ENCODE measurements at regions not wholly inside any gene's neighbourhood (a gene's known extent, or its start where the extent isn't known, plus 50 kb on each side); places are given as distances from the start of the nearest gene placed in this dataset.

DNA sequence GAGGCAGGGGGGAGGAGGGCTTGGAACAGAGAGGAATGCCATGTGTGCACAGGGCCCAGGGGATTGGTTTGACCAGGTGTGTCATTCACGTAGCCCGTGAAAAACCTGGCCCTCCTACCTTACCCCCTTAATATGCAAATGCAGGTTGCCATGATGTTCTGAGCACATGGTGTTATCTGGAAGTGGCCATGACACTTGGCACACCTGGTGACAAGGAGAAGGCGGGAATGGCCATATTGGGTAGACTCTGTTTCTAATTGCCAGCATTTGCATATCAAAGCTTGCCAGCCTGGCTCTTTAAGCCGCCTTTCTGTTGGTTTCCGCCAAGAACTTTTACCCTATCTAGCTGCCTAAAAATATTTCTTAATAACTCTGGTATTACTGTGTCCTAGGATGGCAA is 202.1 kb upstream of the DPH6 start:
- Mint-ChIP-seq H3K9me3 (no peaks in the 10 kb centered on the region), H3K36me3 (no peaks in the 10 kb centered on the region), H3K27ac (no peak overlapping the region)

DNA sequence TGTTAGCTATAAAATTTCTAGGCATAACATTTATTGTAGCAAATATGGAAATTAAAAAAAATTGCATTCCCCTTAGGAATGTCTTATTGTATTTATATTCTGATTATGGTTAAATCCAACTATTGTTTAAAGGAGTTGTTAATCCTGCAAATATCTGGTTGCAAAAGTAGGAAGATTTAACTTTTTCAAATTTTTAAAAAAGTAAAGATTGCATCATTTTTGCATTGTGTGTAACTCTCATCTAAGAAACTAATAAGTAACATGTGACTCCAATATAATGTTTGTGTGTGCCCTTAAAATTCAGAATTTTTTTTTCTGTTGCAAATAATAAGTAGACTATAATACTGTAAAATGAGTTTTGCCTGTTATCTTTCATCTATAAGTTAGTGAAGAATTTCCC is 204.1 kb upstream of the DPH6 start:
- no peaks in the 10 kb centered on the region for H3K9me3 Mint-ChIP-seq
- no peaks in the 10 kb centered on the region for H3K4me1 Mint-ChIP-seq
- peaks cover 2% of the 10 kb centered on the region for H3K27me3 Mint-ChIP-seq
- no peaks in the 10 kb centered on the region for H3K36me3 Mint-ChIP-seq
- H3K27ac Mint-ChIP-seq, result no peak overlapping the region
- H3K4me3 Mint-ChIP-seq, result no peak overlapping the region

More for the DNA sequence above, 202.1 kb upstream of the DPH6 start:
- Mint-ChIP-seq H3K4me1 (no peaks in the 10 kb centered on the region), H3K27me3 (peaks cover 2% of the 10 kb centered on the region), H3K4me3 (no peak overlapping the region)

DNA sequence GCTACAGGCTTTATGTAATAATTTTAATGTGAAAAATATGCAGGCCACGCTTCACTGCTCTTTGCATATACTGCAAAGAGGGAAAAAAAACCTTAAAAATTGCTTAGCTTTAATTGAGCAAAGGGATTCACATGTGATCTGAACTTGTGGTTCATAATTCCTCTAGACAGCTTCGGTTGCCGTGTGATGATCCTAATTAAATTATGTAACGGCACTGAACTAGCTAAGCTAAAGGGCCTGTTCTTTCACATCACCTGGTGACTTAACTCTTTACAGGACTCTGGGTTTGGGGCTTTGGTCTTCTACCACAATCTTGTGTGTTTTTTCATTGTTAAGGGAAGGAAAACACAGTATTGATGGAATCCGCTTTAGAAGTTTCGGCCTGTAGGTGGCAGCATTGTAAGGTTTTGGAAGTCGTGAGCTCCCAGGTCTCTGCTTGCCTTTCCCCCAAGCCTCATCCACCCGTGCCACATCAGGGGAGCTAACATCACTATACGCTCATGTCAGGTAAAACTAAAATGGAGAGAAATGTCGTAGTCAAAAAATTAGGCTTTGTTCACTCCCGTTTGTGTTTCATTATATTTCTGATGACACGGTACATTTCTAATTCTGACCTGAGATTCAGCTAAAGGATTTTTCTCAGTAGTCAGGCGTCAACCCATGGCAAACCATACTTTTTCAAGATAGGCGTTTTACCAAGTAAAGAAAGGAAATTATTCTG is 205.6 kb upstream of the DPH6 start:
- no peak overlapping the region for H3K27ac Mint-ChIP-seq
- no peaks in the 10 kb centered on the region for H3K4me1 Mint-ChIP-seq
- H3K27me3 Mint-ChIP-seq, result peaks cover 2% of the 10 kb centered on the region
- no peak overlapping the region for H3K4me3 Mint-ChIP-seq
- no peaks in the 10 kb centered on the region for H3K36me3 Mint-ChIP-seq
- H3K9me3 Mint-ChIP-seq, result no peaks in the 10 kb centered on the region

DNA sequence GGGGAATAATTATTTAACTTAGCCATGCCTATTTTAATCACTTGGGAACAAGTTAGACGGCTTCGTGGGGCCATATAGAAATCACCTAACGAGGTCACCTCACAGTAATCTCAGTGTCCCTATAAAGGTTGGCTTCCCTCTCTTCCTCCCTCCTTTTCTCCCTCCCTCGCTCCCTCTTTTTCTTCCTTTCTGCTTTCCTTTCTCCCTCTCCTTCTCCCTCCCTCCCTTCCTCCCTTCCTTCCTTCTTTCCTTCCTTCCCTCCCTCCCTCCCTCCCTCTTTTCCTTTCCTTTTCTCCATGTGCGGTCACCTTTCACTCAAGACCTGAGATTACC is 206.1 kb upstream of the DPH6 start:
- peaks cover 2% of the 10 kb centered on the region for H3K27me3 Mint-ChIP-seq
- no peak overlapping the region for H3K4me3 Mint-ChIP-seq
- H3K36me3 Mint-ChIP-seq, result no peaks in the 10 kb centered on the region
- no peaks in the 10 kb centered on the region for H3K9me3 Mint-ChIP-seq
- H3K4me1 Mint-ChIP-seq, result no peaks in the 10 kb centered on the region
- H3K27ac Mint-ChIP-seq, result no peak overlapping the region

DNA sequence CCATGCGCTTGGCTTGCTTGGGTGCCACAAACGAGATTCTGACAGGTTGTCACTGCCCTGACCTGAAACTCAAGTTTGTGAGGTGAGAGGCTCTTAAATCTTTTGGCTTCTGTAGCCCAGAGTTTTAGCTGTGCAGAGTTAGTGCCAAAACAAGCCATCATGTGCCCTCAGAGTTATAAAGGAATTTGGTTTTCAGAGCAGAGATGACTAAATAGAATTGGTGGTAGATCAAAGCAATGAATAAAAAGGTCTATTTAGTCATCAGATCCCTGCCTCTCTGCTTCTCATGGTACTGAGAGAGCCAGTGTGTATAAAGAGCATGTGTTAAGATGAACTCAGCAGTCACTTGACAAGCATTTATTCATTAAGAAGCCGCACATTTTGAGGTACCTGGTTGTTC is 207.5 kb upstream of the DPH6 start:
- Mint-ChIP-seq H3K4me1 (no peaks in the 10 kb centered on the region), H3K36me3 (peaks cover 3% of the 10 kb centered on the region), H3K27ac (no peak overlapping the region), H3K9me3 (no peaks in the 10 kb centered on the region), H3K4me3 (no peak overlapping the region), H3K27me3 (peaks cover 2% of the 10 kb centered on the region)

DNA sequence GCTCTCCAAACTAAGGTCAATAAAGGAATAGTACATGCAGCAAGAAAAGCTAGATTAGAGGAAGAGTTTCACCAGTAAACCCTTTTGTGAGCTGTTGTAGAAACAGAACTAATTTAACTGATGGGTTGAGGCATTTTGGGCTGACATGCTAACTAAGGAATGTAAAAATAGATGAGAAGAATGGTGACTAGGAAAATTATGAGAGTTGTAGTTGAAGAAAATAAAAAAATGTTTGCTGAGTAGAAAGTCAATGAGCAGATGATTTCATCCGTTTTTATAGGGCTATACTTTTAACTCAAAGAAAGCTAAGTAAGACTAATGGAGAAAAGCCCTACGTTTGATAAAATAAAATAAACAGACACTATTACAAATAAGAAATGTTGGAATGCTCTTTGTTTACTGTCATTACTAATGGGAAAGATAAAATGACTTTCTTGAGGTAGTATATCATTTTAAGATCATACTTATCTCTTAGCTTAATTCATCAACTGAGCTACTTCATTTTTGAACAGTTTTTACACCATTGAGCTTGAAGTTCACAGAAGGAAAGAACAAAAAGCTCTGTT is 209.4 kb upstream of the DPH6 start:
- Mint-ChIP-seq H3K4me3 (no peak overlapping the region), H3K27ac (no peak overlapping the region), H3K36me3 (peaks cover 3% of the 10 kb centered on the region), H3K9me3 (no peaks in the 10 kb centered on the region), H3K4me1 (no peaks in the 10 kb centered on the region), H3K27me3 (peaks cover 2% of the 10 kb centered on the region)

DNA sequence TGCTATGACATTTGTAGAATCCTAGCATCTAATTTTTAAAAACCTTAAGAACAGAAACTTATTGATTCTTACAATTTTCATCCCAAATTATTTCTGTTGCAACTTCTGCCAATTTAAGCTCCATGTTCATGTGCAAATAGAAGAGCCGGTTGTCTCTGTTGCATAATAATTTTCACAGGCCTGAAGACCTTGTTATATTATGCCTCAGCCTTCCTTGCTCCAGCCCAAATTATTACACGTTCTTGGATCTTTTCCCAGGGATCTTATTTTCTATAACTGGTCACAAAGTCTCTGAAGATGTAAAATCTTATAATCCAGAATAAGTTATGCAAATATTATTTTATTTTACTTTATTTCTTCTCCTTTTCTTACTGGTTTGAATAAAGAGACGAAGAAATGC is 210.7 kb upstream of the DPH6 start:
- Mint-ChIP-seq H3K36me3 (peaks cover 3% of the 10 kb centered on the region), H3K9me3 (no peaks in the 10 kb centered on the region), H3K4me1 (no peaks in the 10 kb centered on the region), H3K27ac (no peak overlapping the region), H3K27me3 (peaks cover 1% of the 10 kb centered on the region), H3K4me3 (no peak overlapping the region)

DNA sequence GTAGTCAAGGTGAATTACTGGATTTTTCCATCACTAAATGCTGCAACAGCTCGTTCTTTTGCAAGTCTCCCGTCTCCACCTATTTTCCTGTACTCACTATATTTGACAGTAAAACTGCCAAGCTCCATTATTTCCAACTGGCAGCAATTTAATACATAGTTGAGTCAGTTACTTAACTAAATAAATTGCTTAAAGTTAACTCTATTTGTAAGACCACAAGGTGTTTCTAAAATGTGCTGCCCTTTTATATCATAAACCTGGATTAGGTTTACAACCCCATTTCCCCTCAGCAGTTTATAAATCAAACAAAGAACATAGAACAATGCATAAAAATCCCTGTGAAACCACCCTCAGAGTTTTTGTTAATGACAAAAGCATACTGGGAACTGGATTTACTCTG is 211.4 kb upstream of the DPH6 start:
- Mint-ChIP-seq H3K27ac (no peak overlapping the region), H3K27me3 (no peaks in the 10 kb centered on the region), H3K9me3 (no peaks in the 10 kb centered on the region), H3K4me3 (no peak overlapping the region), H3K36me3 (peaks cover 3% of the 10 kb centered on the region), H3K4me1 (no peaks in the 10 kb centered on the region)

DNA sequence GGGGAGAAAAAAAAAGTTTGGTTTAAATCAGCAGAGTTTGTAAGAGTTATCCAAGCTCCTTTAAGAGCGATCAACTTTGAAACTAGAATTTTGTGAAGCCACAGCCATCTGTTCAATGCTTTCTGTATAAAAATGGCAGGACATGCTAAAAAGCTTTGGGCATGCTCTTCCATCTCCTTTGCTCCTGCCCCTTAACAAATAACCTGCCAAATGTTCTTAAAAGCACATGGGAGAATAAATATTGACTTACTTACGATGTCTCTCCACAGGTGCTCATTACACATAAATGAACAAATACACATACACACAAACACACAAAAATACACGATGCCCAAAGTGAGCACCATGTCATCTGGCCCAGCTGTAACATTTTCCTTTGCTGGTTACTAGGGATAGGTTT is 211.8 kb upstream of the DPH6 start:
- H3K27ac Mint-ChIP-seq, result no peak overlapping the region
- no peaks in the 10 kb centered on the region for H3K27me3 Mint-ChIP-seq
- H3K9me3 Mint-ChIP-seq, result no peaks in the 10 kb centered on the region
- no peak overlapping the region for H3K4me3 Mint-ChIP-seq
- no peaks in the 10 kb centered on the region for H3K4me1 Mint-ChIP-seq
- H3K36me3 Mint-ChIP-seq, result peaks cover 3% of the 10 kb centered on the region

DNA sequence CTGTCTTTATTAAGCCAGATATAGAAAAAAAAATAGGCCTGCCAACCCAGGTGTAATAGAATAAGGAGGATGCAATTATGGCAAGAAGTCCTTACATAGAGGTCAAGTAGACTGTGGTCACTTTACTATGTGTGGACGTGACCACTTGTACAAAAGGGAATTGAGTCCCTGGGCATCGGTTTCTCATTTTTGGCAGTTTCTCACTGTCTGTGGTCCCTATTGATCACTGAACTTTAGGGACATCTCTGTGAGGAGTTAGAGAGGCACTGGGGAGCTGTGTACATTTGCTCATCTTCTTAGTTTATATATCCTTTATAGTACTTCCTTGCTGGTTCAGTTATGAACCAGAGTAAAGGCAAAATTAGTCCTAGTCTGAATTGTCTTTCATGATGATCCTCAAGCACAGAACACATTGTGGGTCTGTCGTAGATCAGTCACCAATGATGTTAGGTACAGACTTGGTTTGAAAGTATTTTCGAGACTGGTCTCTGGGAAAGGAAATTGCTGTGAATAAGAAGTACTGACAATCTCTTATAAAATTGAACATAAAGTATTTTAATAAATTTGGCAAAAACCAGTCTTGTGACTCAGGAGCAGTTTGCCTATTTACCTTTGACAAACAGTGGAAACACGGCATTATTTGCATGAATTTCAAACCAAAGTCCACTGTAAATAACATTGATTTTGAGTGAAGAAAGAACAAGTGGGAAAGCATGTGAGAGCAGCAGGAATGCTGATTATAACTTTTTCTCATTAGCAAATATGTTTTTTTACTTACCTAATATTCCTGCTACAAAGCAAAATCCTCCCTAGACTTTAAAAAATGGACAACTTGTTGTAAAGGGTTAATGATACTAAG is 218.9 kb upstream of the DPH6 start:
- no peaks in the 10 kb centered on the region for H3K36me3 Mint-ChIP-seq
- no peak overlapping the region for H3K27ac Mint-ChIP-seq
- no peaks in the 10 kb centered on the region for H3K4me1 Mint-ChIP-seq
- peaks cover 0 to 1% (median 0%) of the 10 kb centered on the region in 3 donors for H3K9me3 Mint-ChIP-seq
- H3K27me3 Mint-ChIP-seq, result no peaks in the 10 kb centered on the region
- H3K4me3 Mint-ChIP-seq, result no peak overlapping the region

DNA sequence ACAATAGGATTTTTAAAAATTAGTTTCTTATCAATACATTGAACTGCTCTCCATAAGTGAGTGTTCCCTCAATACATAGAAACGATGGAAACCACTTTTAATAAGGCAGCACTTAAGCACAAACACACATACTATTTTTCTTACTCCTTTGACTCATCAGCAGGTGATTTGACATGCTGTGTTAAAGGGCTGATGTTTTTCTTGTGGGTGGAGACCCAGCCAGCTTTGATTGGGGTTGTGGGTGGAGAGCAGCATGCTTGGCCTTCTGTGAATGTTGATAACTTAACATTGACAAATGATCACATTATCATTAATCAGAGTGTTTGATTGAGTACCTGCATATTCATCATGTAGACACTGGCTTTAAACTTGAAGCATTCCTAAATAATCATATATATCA is 223.0 kb upstream of the DPH6 start:
- no peak overlapping the region for H3K27ac Mint-ChIP-seq
- H3K27me3 Mint-ChIP-seq, result no peaks in the 10 kb centered on the region
- no peak overlapping the region for H3K4me3 Mint-ChIP-seq
- H3K36me3 Mint-ChIP-seq, result no peaks in the 10 kb centered on the region
- H3K9me3 Mint-ChIP-seq, result peaks cover 0 to 1% (median 0%) of the 10 kb centered on the region in 3 donors
- H3K4me1 Mint-ChIP-seq, result no peaks in the 10 kb centered on the region

DNA sequence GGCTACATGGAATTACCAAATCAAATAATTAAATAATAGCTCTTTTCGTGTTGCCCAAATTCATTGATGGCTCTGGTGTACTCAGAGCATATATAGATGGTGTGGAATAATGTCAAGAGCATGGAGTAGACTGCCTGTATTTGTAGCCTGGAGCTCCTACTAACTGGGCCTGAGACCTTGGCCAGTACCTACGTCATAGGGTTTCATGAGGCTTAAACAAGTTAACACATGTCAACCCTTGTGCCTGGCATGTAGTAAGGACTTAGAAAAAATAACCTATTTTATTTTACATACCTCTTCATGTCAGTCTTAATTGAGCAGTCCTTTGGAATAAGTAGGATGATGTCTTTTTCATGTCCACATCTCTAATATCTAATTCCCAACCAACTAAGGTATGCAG is 223.7 kb upstream of the DPH6 start:
- no peak overlapping the region for H3K4me3 Mint-ChIP-seq
- peaks cover 0 to 1% (median 0%) of the 10 kb centered on the region in 3 donors for H3K9me3 Mint-ChIP-seq

DNA sequence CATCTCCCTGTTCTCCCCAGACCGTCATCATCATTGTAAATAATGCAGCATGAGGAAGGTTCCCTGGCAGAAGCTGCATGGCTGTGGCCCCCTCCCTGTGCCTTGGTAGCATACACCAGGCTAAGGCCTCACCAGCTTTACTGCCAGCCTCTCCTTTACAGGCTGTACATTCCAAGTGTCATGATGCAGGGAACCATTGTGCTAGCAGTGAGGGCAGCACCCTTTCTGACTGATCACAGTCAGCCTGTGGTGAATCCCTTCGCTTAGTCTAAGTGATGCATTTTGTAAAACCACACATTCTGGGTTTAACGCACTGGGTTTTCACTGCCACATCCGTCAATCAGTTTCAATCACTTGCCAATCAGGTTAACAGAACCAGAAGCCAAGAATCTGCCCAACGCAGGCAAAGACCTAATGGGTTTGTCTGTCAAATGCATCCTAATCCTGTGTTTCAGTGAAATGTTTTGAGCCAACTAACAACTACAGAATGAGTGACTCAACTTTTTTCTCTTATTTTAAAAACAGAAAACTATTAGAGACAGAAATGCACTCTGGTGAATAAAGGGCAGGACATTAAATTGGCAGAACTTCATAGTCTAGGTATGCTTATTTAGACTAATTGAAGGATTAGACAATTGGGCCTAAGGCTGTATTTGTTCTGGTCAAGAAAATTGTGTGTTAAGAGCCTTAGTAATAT is 225.9 kb upstream of the DPH6 start:
- no peaks in the 10 kb centered on the region for H3K36me3 Mint-ChIP-seq
- no peaks in the 10 kb centered on the region for H3K27me3 Mint-ChIP-seq
- H3K27ac Mint-ChIP-seq, result no peak overlapping the region
- no peak overlapping the region for H3K4me3 Mint-ChIP-seq
- H3K4me1 Mint-ChIP-seq, result no peaks in the 10 kb centered on the region
- H3K9me3 Mint-ChIP-seq, result peaks cover 0 to 3% (median 0%) of the 10 kb centered on the region in 3 donors

More for the DNA sequence above, 223.7 kb upstream of the DPH6 start:
- no peaks in the 10 kb centered on the region for H3K27me3 Mint-ChIP-seq
- H3K36me3 Mint-ChIP-seq, result no peaks in the 10 kb centered on the region
- H3K4me1 Mint-ChIP-seq, result no peaks in the 10 kb centered on the region
- no peak overlapping the region for H3K27ac Mint-ChIP-seq

DNA sequence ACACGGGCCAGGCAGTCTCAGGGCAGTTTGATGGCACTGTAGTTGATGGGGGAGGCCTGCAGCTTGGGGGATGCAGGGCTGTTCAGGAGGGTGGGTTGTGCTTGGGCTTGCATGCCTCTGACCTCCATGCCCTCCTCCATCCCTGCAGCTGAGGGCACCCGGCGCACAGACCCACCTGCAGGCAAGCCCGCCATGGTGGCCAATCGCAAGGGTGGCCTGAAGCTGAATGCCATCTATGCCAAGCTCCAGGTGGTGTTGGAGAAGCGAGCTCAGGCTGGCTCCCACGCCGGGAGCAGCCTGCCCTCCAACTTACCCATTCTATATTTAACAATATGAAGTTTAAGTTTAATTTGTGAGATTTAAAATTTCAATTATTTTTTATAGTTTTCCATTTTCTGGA is 228.7 kb upstream of the DPH6 start:
- Mint-ChIP-seq H3K36me3 (no peaks in the 10 kb centered on the region), H3K4me1 (no peaks in the 10 kb centered on the region), H3K9me3 (peaks cover 0 to 2% (median 0%) of the 10 kb centered on the region in 3 donors), H3K4me3 (no peak overlapping the region), H3K27me3 (peaks cover 2% of the 10 kb centered on the region), H3K27ac (no peak overlapping the region)

DNA sequence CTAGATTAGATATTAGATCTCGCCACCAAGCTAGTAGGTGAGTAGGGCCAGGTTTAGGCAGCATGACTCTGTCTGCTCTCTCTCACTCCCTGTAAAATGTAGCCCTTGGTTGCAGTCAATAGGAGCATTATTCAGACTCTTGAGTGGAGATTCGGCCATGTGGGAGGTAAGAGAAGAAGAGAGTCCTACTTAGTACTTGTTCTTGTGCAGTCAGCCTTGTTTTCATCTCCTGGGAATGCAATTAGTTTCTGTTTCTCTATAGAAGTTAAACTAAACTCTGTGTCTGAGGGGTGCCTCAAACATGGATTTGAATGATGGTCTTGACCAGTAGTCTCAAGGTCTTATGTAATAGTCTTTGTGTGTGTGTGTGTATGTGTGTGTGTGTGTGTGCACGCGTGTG is 229.5 kb upstream of the DPH6 start:
- Mint-ChIP-seq H3K36me3 (no peaks in the 10 kb centered on the region), H3K4me1 (no peaks in the 10 kb centered on the region), H3K27ac (no peak overlapping the region), H3K4me3 (no peak overlapping the region), H3K9me3 (peaks cover 0 to 2% (median 0%) of the 10 kb centered on the region in 3 donors), H3K27me3 (peaks cover 2% of the 10 kb centered on the region)

Measured in IgD-negative memory B cell (primary cell).